WTC11 (cell line): ENCODE measurements at regions not wholly inside any gene's neighbourhood (a gene's known extent, or its start where the extent isn't known, plus 50 kb on each side); places are given as distances from the start of the nearest gene placed in this dataset.

Source experiments
- ATF2 ChIP-seq: sonication (generic); formaldehyde crosslinking; IDR thresholded peaks from 2 replicates; pipeline ENCODE4 v1.8.1; 2022; ENCODE audit warnings: low read depth, missing genetic modification reagents, borderline replicate concordance
- CTCF ChIP-seq: fragments of 200-600 bp; IDR thresholded peaks from 2 replicates; pipeline ENCODE4 v1.8.0; 2022; ENCODE audit warnings: antibody characterized with exemption
- ELF4 ChIP-seq: sonication (generic); formaldehyde crosslinking; IDR thresholded peaks from 2 replicates; pipeline ENCODE4 v1.8.1; 2022; ENCODE audit warnings: low read depth, mild to moderate bottlenecking, moderate library complexity, missing genetic modification reagents
- USF1 ChIP-seq: sonication (generic); formaldehyde crosslinking; IDR thresholded peaks from 2 replicates; pipeline ENCODE4 v1.8.0; 2022; ENCODE audit warnings: mild to moderate bottlenecking, missing genetic modification reagents
- TF ChIP-seq, protein P1 (sequence below): sonication (generic); formaldehyde crosslinking; IDR thresholded peaks from 2 replicates; pipeline ENCODE4 v1.8.0; 2022; ENCODE audit warnings: mild to moderate bottlenecking, missing genetic modification reagents
- TF ChIP-seq, protein P2 (sequence below): sonication (generic); formaldehyde crosslinking; IDR thresholded peaks from 2 replicates; pipeline ENCODE4 v1.8.1; 2023; ENCODE audit warnings: mild to moderate bottlenecking, missing genetic modification reagents, moderate library complexity

- no peak for TF ChIP-seq CTCF
- no peak for TF ChIP-seq ATF2 (CRISPR knock-in tag)
- TF ChIP-seq, protein P1, sequence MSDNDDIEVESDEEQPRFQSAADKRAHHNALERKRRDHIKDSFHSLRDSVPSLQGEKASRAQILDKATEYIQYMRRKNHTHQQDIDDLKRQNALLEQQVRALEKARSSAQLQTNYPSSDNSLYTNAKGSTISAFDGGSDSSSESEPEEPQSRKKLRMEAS (CRISPR knock-in tag): no peak
- TF ChIP-seq ELF4 (CRISPR knock-in tag): no peak
- TF ChIP-seq, protein P2, sequence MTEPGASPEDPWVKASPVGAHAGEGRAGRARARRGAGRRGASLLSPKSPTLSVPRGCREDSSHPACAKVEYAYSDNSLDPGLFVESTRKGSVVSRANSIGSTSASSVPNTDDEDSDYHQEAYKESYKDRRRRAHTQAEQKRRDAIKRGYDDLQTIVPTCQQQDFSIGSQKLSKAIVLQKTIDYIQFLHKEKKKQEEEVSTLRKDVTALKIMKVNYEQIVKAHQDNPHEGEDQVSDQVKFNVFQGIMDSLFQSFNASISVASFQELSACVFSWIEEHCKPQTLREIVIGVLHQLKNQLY (CRISPR knock-in tag): no peak
- no peak for TF ChIP-seq USF1 (CRISPR knock-in tag)
Observed at GRCh38 chr2:180690611-180691010, 289.8 kb upstream of the UBE2E3 start.
